ENCODE measurements at regions not wholly inside any gene's neighbourhood (a gene's known extent, or its start where the extent isn't known, plus 50 kb on each side); places are given as distances from the start of the nearest gene placed in this dataset.

GRCh38 chr2:41886145-41886664 lies 161.6 kb upstream of the PKDCC start:
- 71 to 83% methylated on average over 2 of the region's 2 CpGs for WGBS, 2 donors
- Histone ChIP-seq H3K4me3 (no peak overlapping the region), H3K27me3 (no peaks in the 10 kb centered on the region), H3K4me1 (no peaks in the 10 kb centered on the region), H3K36me3 (no peaks in the 10 kb centered on the region), H3K27ac (no peak overlapping the region), H3K9me3 (no peaks in the 10 kb centered on the region)
- intact Hi-C loops (cut with DNase I): no loop called here
- no peak for DNase-seq
- TF ChIP-seq EP300 (IDR thresholded peaks at IDR 0.05) (no peak), POLR2A (IDR thresholded peaks at IDR 0.05) (no peak), POLR2AphosphoS5 (IDR thresholded peaks at IDR 0.05) (no peak), CTCF (IDR thresholded peaks at IDR 0.05) (no peak)

GRCh38 chr2:41886757-41887156 lies 161.1 kb upstream of the PKDCC start:
- H3K36me3 ChIP-seq: no peaks in the 10 kb centered on the region
- DNase-seq: no peak
- no peak overlapping the region for H3K27ac ChIP-seq
- H3K4me1 ChIP-seq: no peaks in the 10 kb centered on the region
- TF ChIP-seq EP300 (IDR thresholded peaks at IDR 0.05) (no peak), POLR2A (IDR thresholded peaks at IDR 0.05) (no peak), POLR2AphosphoS5 (IDR thresholded peaks at IDR 0.05) (no peak), CTCF (IDR thresholded peaks at IDR 0.05) (no peak)
- intact Hi-C loops (cut with DNase I): no loop called here
- H3K9me3 ChIP-seq: no peaks in the 10 kb centered on the region
- 69 to 70% methylated on average over 2 of the region's 2 CpGs for WGBS, 2 donors
- no peaks in the 10 kb centered on the region for H3K27me3 ChIP-seq
- no peak overlapping the region for H3K4me3 ChIP-seq

- peaks cover 0 to 8% (median 3%) of the 10 kb centered on the region in 4 donors for H3K4me1 ChIP-seq
- TF ChIP-seq POLR2AphosphoS5 (IDR thresholded peaks at IDR 0.05) (no peak), POLR2A (IDR thresholded peaks at IDR 0.05) (no peak), CTCF (IDR thresholded peaks at IDR 0.05) (no peak), EP300 (IDR thresholded peaks at IDR 0.05) (no peak)
- WGBS, 2 donors: 87 to 89% methylated on average over 3 of the region's 3 CpGs
- no peaks in the 10 kb centered on the region for H3K27me3 ChIP-seq
- no peak overlapping the region for H3K4me3 ChIP-seq
- intact Hi-C loops (cut with DNase I): no loop called here
- no peaks in the 10 kb centered on the region for H3K36me3 ChIP-seq
- H3K27ac ChIP-seq: no peak overlapping the region
- DNase-seq: no peak
- no peaks in the 10 kb centered on the region for H3K9me3 ChIP-seq
Measured at GRCh38 chr2:41890341-41890740, 157.5 kb upstream of the PKDCC start.

GRCh38 chr2:41892476-41892875 lies 155.3 kb upstream of the PKDCC start:
- Histone ChIP-seq H3K27ac (no peak overlapping the region), H3K4me3 (no peak overlapping the region), H3K9me3 (no peaks in the 10 kb centered on the region), H3K4me1 (peaks cover 0 to 24% (median 17%) of the 10 kb centered on the region in 4 donors), H3K27me3 (no peaks in the 10 kb centered on the region), H3K36me3 (no peaks in the 10 kb centered on the region)
- DNase-seq: no peak
- intact Hi-C loops (cut with DNase I): no loop called here
- WGBS, 2 donors: 76 to 81% methylated on average over 4 of the region's 4 CpGs
- TF ChIP-seq POLR2AphosphoS5 (IDR thresholded peaks at IDR 0.05): no peak
- no peak for TF ChIP-seq CTCF (IDR thresholded peaks at IDR 0.05)
- TF ChIP-seq EP300 (IDR thresholded peaks at IDR 0.05): no peak
- no peak for TF ChIP-seq POLR2A (IDR thresholded peaks at IDR 0.05)

Measured in sigmoid colon (tissue), 6 donors.